HCT116 (cell line): ENCODE measurements at regions not wholly inside any gene's neighbourhood (a gene's known extent, or its start where the extent isn't known, plus 50 kb on each side); places are given as distances from the start of the nearest gene placed in this dataset.

Experiments
- ATAC-seq: fragments of 200-7000 bp; cut with Tn5 transposase; 2 replicates; pipeline ENCODE4 v1.9.1; 2020; ENCODE audit warnings: mild to moderate bottlenecking, moderate library complexity
- BruUV-seq: library from RNA; stranded (reverse); fragments of 400-500 nt; replicated peaks from 2 replicates; lab custom pipeline; 2021; lab: Mats Ljungman, UMichigan
- CTCF ChIA-PET: fragments of 300-600 bp; sonication (Branson Sonifier 250); formaldehyde crosslinking; loops from one replicate; lab custom pipeline; 2021; ENCODE audit warnings: antibody characterized with exemption; lab: Charles Lee
- POLR2A ChIA-PET: fragments of 300-600, 350-600 bp; sonication (Branson Sonifier 250); formaldehyde crosslinking; loops from one replicate; lab custom pipeline; 2021; ENCODE audit warnings: antibody characterized with exemption; lab: Charles Lee
- RAD21 ChIA-PET, 2 experiments: fragments of 300-600 bp; sonication (Branson Sonifier 250); formaldehyde crosslinking; loops; one replicate each; lab custom pipeline; 2023; ENCODE audit warnings: low total read pairs in 2 of 2; ENCODE audit not compliant: uncharacterized antibody in 2 of 2, unreplicated experiment in 2 of 2, low non-redundant PET in 1 of 2; lab: Charles Lee
- DNase-seq: peaks from one replicate; pipeline ENCODE4 v3.0.0-alpha.2; 2010; ENCODE audit warnings: low read depth, low spot score
- H2AFZ ChIP-seq: fragments of 200-600 bp; shearing (Covaris generic), sonication (generic); 2 replicates; pipeline ENCODE4 v1.6.1; 2017; ENCODE audit warnings: low read depth, mixed run types, mixed read lengths, antibody characterized with exemption, low read length; ENCODE audit not compliant: poor library complexity, severe bottlenecking
- H3K27ac ChIP-seq: 2 replicates; pipeline ENCODE4 v1.5.1; 2012; ENCODE audit warnings: low read depth, low read length
- H3K27me3 ChIP-seq: fragments of 200-600 bp; sonication (generic); 2 replicates; pipeline ENCODE4 v1.6.1; 2016; ENCODE audit warnings: mixed run types, low read length, mixed read lengths; ENCODE audit not compliant: insufficient read depth
- H3K36me3 ChIP-seq, 2 experiments: fragments of 200-500 bp in 1 of 2; fragments of 200-600 bp in 1 of 2; sonication (Bioruptor generic) in 1 of 2; sonication (generic) in 1 of 2; 2 replicates each; pipeline versions ENCODE4 v1.5.1 to v1.6.1; 2014 to 2016; ENCODE audit warnings: low read length in 2 of 2, inconsistent platforms in 1 of 2, mixed read lengths in 1 of 2, mixed run types in 1 of 2; ENCODE audit not compliant: insufficient read depth in 2 of 2, control insufficient read depth in 1 of 2
- H3K4me1 ChIP-seq, 2 experiments: fragments of 200-600 bp in 1 of 2; sonication (generic) in 1 of 2; 2 replicates each; pipeline versions ENCODE4 v1.5.1 to v1.6.1; 2012 to 2017; ENCODE audit warnings: low read length in 2 of 2, inconsistent platforms in 1 of 2, mild to moderate bottlenecking in 1 of 2, mixed read lengths in 1 of 2, mixed run types in 1 of 2, moderate library complexity in 1 of 2; ENCODE audit not compliant: insufficient read depth in 2 of 2, control insufficient read depth in 1 of 2
- H3K4me2 ChIP-seq: fragments of 200-600 bp; sonication (generic); 2 replicates; pipeline ENCODE4 v1.6.1; 2017; ENCODE audit warnings: mixed run types, low read length, mixed read lengths
- H3K4me3 ChIP-seq, 2 experiments: fragments of 200-600 bp in 1 of 2; sonication (generic) in 1 of 2; replicated peaks in 1 of 2; 2 replicates each; pipeline ENCODE4 v1.5.1; 2011 to 2016; ENCODE audit warnings: low read length in 2 of 2, control low read depth in 1 of 2, low read depth in 1 of 2, mild to moderate bottlenecking in 1 of 2, mixed read lengths in 1 of 2, mixed run types in 1 of 2
- H3K79me2 ChIP-seq: fragments of 200-600 bp; sonication (generic); 2 replicates; pipeline ENCODE4 v1.6.1; 2017; ENCODE audit warnings: mild to moderate bottlenecking, mixed run types, low read length, moderate library complexity, mixed read lengths; ENCODE audit not compliant: insufficient read depth
- H3K9ac ChIP-seq: fragments of 200-600 bp; sonication (generic); 2 replicates; pipeline ENCODE4 v1.6.1; 2016; ENCODE audit warnings: low read length, mixed read lengths
- H3K9me2 ChIP-seq: fragments of 200-600 bp; sonication (generic), shearing (Covaris generic); 2 replicates; pipeline ENCODE4 v1.6.1; 2017; ENCODE audit warnings: mixed run types, mild to moderate bottlenecking, moderate library complexity; ENCODE audit not compliant: insufficient read depth
- H3K9me3 ChIP-seq, 2 experiments: fragments of 200-500 bp in 1 of 2; fragments of 200-600 bp in 1 of 2; sonication (Bioruptor generic) in 1 of 2; sonication (generic) in 1 of 2; 2 replicates each; pipeline ENCODE4 v1.6.1; 2014 to 2017; ENCODE audit warnings: low read length in 2 of 2, mixed read lengths in 2 of 2, inconsistent platforms in 1 of 2, low read depth in 1 of 2, mild to moderate bottlenecking in 1 of 2, mixed run types in 1 of 2, moderate library complexity in 1 of 2; ENCODE audit not compliant: control insufficient read depth in 1 of 2, insufficient read depth in 1 of 2
- H4K20me1 ChIP-seq: fragments of 200-600 bp; sonication (generic), shearing (Covaris generic); 2 replicates; pipeline ENCODE4 v1.6.1; 2017; ENCODE audit warnings: mixed run types, mild to moderate bottlenecking, moderate library complexity; ENCODE audit not compliant: insufficient read depth
- EGR1 ChIP-seq: IDR thresholded peaks from 2 replicates; pipeline ENCODE4 v1.6.1; 2012; ENCODE audit warnings: low read depth
- ELF1 ChIP-seq: IDR thresholded peaks from 2 replicates; pipeline ENCODE4 v1.6.1; 2012; ENCODE audit warnings: low read depth, borderline replicate concordance
- EZH2 ChIP-seq: fragments of 200-600 bp; sonication (generic); IDR thresholded peaks from 2 replicates; pipeline ENCODE4 v1.6.1; 2017; ENCODE audit warnings: antibody characterized with exemption, mixed run types
- EZH2phosphoT487 ChIP-seq: fragments of 200-600 bp; IDR thresholded peaks from 2 replicates; pipeline ENCODE4 v1.6.1; 2018; ENCODE audit warnings: antibody characterized with exemption, borderline replicate concordance
- JUND ChIP-seq: IDR thresholded peaks from 2 replicates; pipeline ENCODE4 v1.6.1; 2012
- POLR2AphosphoS5 ChIP-seq: IDR thresholded peaks from 2 replicates; pipeline ENCODE4 v1.6.1; 2011; ENCODE audit warnings: mild to moderate bottlenecking, low read depth, low read length, moderate library complexity
- SP1 ChIP-seq: IDR thresholded peaks from 2 replicates; pipeline ENCODE4 v1.6.1; 2012; ENCODE audit warnings: low read depth
- intact Hi-C: fragments of 100-400 bp; cut with micrococcal nuclease; formaldehyde crosslinking; loops from 2 replicates; pipeline ENCODE4 v1.10.0; 2022
- TF ChIP-seq, protein P1 (sequence below): IDR thresholded peaks from 2 replicates; pipeline ENCODE4 v1.6.1; 2012
- TF ChIP-seq, protein P2 (sequence below): IDR thresholded peaks from 2 replicates; pipeline ENCODE4 v1.6.1; 2012; ENCODE audit warnings: low read depth

DNA sequence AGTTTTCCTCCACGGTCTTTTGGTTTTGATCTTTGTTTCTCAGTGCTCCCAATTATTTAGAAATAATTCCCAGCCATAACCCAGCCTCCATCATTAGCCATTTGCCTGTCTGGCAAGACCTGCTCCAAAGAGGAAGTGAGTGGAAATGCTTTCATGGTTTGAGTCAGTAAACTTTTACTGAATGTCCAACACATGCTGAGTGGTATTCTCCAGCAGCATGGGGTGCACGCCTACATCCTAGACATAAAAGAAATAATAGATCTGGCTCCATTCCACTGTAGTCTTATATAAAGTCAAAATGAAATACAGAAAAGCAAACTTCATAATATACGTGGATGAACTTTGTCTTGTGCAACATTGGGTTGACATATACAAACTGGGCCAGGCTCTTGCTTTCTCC lies 757.2 kb downstream of the TLE1 start:
- no peaks in the 10 kb centered on the region for H3K79me2 ChIP-seq
- CTCF ChIA-PET, result no interaction called here
- H3K9ac ChIP-seq, result no peak overlapping the region
- H3K4me2 ChIP-seq, result no peak overlapping the region
- H3K9me2 ChIP-seq, result no peaks in the 10 kb centered on the region
- RAD21 ChIA-PET, result no interaction called here
- intact Hi-C loops, result loop anchor here (5.0 kb wide), 1 partner anchor 1070 kb away; no protein-coding TSS in a partner anchor
- TF ChIP-seq, protein P1, sequence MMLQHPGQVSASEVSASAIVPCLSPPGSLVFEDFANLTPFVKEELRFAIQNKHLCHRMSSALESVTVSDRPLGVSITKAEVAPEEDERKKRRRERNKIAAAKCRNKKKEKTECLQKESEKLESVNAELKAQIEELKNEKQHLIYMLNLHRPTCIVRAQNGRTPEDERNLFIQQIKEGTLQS, result no peak
- TF ChIP-seq SP1 (no peak), EGR1 (no peak), EZH2 (no peak), POLR2AphosphoS5 (no peak), EZH2phosphoT487 (no peak), JUND (no peak), ELF1 (no peak)
- TF ChIP-seq, protein P2, sequence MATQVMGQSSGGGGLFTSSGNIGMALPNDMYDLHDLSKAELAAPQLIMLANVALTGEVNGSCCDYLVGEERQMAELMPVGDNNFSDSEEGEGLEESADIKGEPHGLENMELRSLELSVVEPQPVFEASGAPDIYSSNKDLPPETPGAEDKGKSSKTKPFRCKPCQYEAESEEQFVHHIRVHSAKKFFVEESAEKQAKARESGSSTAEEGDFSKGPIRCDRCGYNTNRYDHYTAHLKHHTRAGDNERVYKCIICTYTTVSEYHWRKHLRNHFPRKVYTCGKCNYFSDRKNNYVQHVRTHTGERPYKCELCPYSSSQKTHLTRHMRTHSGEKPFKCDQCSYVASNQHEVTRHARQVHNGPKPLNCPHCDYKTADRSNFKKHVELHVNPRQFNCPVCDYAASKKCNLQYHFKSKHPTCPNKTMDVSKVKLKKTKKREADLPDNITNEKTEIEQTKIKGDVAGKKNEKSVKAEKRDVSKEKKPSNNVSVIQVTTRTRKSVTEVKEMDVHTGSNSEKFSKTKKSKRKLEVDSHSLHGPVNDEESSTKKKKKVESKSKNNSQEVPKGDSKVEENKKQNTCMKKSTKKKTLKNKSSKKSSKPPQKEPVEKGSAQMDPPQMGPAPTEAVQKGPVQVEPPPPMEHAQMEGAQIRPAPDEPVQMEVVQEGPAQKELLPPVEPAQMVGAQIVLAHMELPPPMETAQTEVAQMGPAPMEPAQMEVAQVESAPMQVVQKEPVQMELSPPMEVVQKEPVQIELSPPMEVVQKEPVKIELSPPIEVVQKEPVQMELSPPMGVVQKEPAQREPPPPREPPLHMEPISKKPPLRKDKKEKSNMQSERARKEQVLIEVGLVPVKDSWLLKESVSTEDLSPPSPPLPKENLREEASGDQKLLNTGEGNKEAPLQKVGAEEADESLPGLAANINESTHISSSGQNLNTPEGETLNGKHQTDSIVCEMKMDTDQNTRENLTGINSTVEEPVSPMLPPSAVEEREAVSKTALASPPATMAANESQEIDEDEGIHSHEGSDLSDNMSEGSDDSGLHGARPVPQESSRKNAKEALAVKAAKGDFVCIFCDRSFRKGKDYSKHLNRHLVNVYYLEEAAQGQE, result no peak
- DNase-seq, result no peak
- no peak for ATAC-seq
- H3K36me3 ChIP-seq, result no peaks in the 10 kb centered on the region
- POLR2A ChIA-PET, result no interaction called here
- no peaks in the 10 kb centered on the region for H3K27me3 ChIP-seq
- H4K20me1 ChIP-seq, result no peaks in the 10 kb centered on the region
- no peak overlapping the region for H2AFZ ChIP-seq
- no peaks in the 10 kb centered on the region for H3K4me1 ChIP-seq
- no peak overlapping the region for H3K4me3 ChIP-seq
- no peak overlapping the region for H3K27ac ChIP-seq
- H3K9me3 ChIP-seq, result peaks cover 3 to 7% of the 10 kb centered on the region in 2 experiments; a peak in 1 of 4 replicates
- no TSS peak for BruUV-seq
